ENCODE measurements at regions not wholly inside any gene's neighbourhood (a gene's known extent, or its start where the extent isn't known, plus 50 kb on each side); places are given as distances from the start of the nearest gene placed in this dataset.

- Histone ChIP-seq H3K27me3 (ENCODE audit: insufficient read depth, low read length) (no peaks in the 10 kb centered on the region), H2AK5ac (ENCODE audit: insufficient read length, low read length) (no peak overlapping the region), H3K79me2 (ENCODE audit: insufficient read depth, low read length) (no peaks in the 10 kb centered on the region), H3K4me2 (ENCODE audit: insufficient read depth, insufficient read length, low read length) (no peak overlapping the region), H2BK15ac (ENCODE audit: low read depth, low read length) (no peak overlapping the region), H4K5ac (ENCODE audit: insufficient read length, low read depth, low read length) (no peak overlapping the region), H4K20me1 (ENCODE audit: control insufficient read depth, insufficient read depth, insufficient read length) (no peaks in the 10 kb centered on the region), H2BK20ac (ENCODE audit: low read depth, low read length, poor library complexity, severe bottlenecking) (no peak overlapping the region), H3K23ac (ENCODE audit: insufficient read length, low read depth, low read length) (no peak overlapping the region), H2BK12ac (ENCODE audit: insufficient read length, low read depth, low read length) (no peak overlapping the region), H3K4ac (ENCODE audit: low read depth, low read length) (no peak overlapping the region), H3K4me1 (ENCODE audit: insufficient read depth, low read length) (no peaks in the 10 kb centered on the region), H3K9me3 (ENCODE audit: control insufficient read depth, low read depth, low read length) (peaks cover 80% of the 10 kb centered on the region), H3K56ac (ENCODE audit: insufficient read length, low read depth, low read length) (no peak overlapping the region), H3K23me2 (ENCODE audit: insufficient read length, low read depth, low read length, poor library complexity, severe bottlenecking) (no peaks in the 10 kb centered on the region), H3K18ac (ENCODE audit: insufficient read length, low read depth, low read length) (no peak overlapping the region), H3K79me1 (ENCODE audit: insufficient read depth, low read depth, low read length, poor library complexity, severe bottlenecking) (no peaks in the 10 kb centered on the region), H3K14ac (ENCODE audit: insufficient read depth, low read length) (no peak overlapping the region), H3K27ac (ENCODE audit: insufficient read length, low read depth, low read length) (no peak overlapping the region), H2BK120ac (ENCODE audit: low read depth, low read length, poor library complexity, severe bottlenecking) (no peak overlapping the region), H3T11ph (ENCODE audit: low read length) (no peak overlapping the region), H2BK5ac (ENCODE audit: insufficient read length, low read length) (no peak overlapping the region), H4K8ac (replicated peaks; ENCODE audit: insufficient read length, low read depth, low read length) (no peak overlapping the region), H2AFZ (ENCODE audit: low read length) (no peak overlapping the region), H3K9ac (ENCODE audit: extremely low read depth, insufficient read length, low read length) (no peak overlapping the region), H4K91ac (ENCODE audit: insufficient read length, low read depth, low read length) (no peak overlapping the region)
- no peaks in the 10 kb centered on the region for H3K4me1 Mint-ChIP-seq
- 100% methylated on average over 2 of the region's 3 CpGs for WGBS (ENCODE audit: extremely low coverage, insufficient read length, low lambda C conversion rate)
- no peak overlapping the region for H3K27ac Mint-ChIP-seq
- TF ChIP-seq, protein P1, sequence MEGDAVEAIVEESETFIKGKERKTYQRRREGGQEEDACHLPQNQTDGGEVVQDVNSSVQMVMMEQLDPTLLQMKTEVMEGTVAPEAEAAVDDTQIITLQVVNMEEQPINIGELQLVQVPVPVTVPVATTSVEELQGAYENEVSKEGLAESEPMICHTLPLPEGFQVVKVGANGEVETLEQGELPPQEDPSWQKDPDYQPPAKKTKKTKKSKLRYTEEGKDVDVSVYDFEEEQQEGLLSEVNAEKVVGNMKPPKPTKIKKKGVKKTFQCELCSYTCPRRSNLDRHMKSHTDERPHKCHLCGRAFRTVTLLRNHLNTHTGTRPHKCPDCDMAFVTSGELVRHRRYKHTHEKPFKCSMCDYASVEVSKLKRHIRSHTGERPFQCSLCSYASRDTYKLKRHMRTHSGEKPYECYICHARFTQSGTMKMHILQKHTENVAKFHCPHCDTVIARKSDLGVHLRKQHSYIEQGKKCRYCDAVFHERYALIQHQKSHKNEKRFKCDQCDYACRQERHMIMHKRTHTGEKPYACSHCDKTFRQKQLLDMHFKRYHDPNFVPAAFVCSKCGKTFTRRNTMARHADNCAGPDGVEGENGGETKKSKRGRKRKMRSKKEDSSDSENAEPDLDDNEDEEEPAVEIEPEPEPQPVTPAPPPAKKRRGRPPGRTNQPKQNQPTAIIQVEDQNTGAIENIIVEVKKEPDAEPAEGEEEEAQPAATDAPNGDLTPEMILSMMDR (conservative IDR thresholded peaks at IDR 0.05) = no peak
- H3K36me3 Mint-ChIP-seq (ENCODE audit: insufficient read depth in 1 of 3, low read depth in 3 of 3) = peaks cover 3 to 29% (median 5%) of the 10 kb centered on the region in 3 experiments; a peak in 5 of 7 replicates
- H3K4me3 Mint-ChIP-seq = no peak overlapping the region
- DNase-seq = no peak
- peaks cover 32 to 39% of the 10 kb centered on the region in 2 experiments for H3K9me3 Mint-ChIP-seq
- H3K27me3 Mint-ChIP-seq (ENCODE audit: low read depth) = peaks cover 1% of the 10 kb centered on the region
Measured at GRCh38 chr19:8910775-8911414, 78.7 kb downstream of the MBD3L1 start.
